Osteoblast (primary cell): ENCODE measurements at regions not wholly inside any gene's neighbourhood (a gene's known extent, or its start where the extent isn't known, plus 50 kb on each side); places are given as distances from the start of the nearest gene placed in this dataset.
"Not testable (repeated sequence)": the region's sequence is repeated elsewhere in the genome, so short reads cannot be mapped to it uniquely, and the experiment has no call there.

ENCODE experiments used
- DNase-seq: peaks from one replicate; pipeline ENCODE4 v3.0.0; 2011; ENCODE audit warnings: low spot score, mixed read lengths; ENCODE audit not compliant: insufficient read length; ENCODE audit errors: missing footprints
- H2AFZ ChIP-seq: 2 replicates; pipeline ENCODE4 v1.6.0; 2011; ENCODE audit warnings: mild to moderate bottlenecking, low read length
- H3K27ac ChIP-seq: 2 replicates; pipeline ENCODE4 v1.5.1; 2011; ENCODE audit warnings: mild to moderate bottlenecking, low read depth, low read length, moderate library complexity
- H3K27me3 ChIP-seq: 2 replicates; pipeline ENCODE4 v1.6.0; 2012; ENCODE audit warnings: mild to moderate bottlenecking, control low read depth, inconsistent platforms, low read length, moderate library complexity; ENCODE audit not compliant: insufficient read depth
- H3K36me3 ChIP-seq: 2 replicates; pipeline ENCODE4 v1.5.1; 2011; ENCODE audit warnings: mild to moderate bottlenecking, low read length, control low read depth, moderate library complexity; ENCODE audit not compliant: insufficient read depth
- H3K4me1 ChIP-seq: 2 replicates; pipeline ENCODE4 v1.5.1; 2011; ENCODE audit warnings: mild to moderate bottlenecking, low read length, control low read depth, moderate library complexity; ENCODE audit not compliant: insufficient read depth
- H3K4me2 ChIP-seq: 2 replicates; pipeline ENCODE4 v1.6.0; 2011; ENCODE audit warnings: mild to moderate bottlenecking, low read length; ENCODE audit not compliant: insufficient read depth
- H3K4me3 ChIP-seq: fragments of 200-600 bp; sonication (generic); 3 replicates; pipeline ENCODE4 v1.5.1; 2012; ENCODE audit warnings: mild to moderate bottlenecking, low read length, inconsistent platforms; ENCODE audit not compliant: insufficient read depth
- H3K79me2 ChIP-seq: 2 replicates; pipeline ENCODE4 v1.6.0; 2012; ENCODE audit warnings: mild to moderate bottlenecking, low read length, control low read depth, inconsistent platforms; ENCODE audit not compliant: insufficient read depth
- H3K9me3 ChIP-seq: 2 replicates; pipeline ENCODE4 v1.5.1; 2011; ENCODE audit warnings: low read depth, low read length, control low read depth
- H4K20me1 ChIP-seq: 2 replicates; pipeline ENCODE4 v1.6.0; 2012; ENCODE audit warnings: mild to moderate bottlenecking, low read length, control low read depth; ENCODE audit not compliant: insufficient read depth
- TF ChIP-seq, protein P1 (sequence below): IDR thresholded peaks from 2 replicates; pipeline ENCODE4 v1.5.1; 2011; ENCODE audit warnings: mild to moderate bottlenecking, low read depth, low read length, moderate library complexity; ENCODE audit errors: extremely low read depth

DNA sequence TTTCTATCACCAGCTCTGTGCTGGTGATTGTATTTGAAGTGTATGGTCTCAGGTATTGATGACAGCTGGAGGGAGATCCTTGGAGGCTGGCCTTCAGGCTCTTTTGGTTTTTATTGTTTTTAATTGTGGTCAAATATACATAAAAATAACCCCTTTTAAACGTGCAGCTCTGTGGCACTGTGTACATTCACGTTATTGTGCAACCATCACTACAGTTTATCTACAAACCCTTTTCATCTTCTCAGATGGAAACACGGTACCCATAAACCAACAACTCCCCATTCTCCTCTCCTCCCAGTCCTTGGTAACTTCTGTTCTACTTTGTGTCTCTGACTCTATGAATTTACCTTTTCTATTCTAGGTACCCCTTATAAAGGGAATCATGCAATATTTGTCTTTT lies 79.3 kb upstream of the ATP8B1 start:
- no peak overlapping the region for H3K4me3 ChIP-seq
- TF ChIP-seq, protein P1, sequence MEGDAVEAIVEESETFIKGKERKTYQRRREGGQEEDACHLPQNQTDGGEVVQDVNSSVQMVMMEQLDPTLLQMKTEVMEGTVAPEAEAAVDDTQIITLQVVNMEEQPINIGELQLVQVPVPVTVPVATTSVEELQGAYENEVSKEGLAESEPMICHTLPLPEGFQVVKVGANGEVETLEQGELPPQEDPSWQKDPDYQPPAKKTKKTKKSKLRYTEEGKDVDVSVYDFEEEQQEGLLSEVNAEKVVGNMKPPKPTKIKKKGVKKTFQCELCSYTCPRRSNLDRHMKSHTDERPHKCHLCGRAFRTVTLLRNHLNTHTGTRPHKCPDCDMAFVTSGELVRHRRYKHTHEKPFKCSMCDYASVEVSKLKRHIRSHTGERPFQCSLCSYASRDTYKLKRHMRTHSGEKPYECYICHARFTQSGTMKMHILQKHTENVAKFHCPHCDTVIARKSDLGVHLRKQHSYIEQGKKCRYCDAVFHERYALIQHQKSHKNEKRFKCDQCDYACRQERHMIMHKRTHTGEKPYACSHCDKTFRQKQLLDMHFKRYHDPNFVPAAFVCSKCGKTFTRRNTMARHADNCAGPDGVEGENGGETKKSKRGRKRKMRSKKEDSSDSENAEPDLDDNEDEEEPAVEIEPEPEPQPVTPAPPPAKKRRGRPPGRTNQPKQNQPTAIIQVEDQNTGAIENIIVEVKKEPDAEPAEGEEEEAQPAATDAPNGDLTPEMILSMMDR = no peak

DNA sequence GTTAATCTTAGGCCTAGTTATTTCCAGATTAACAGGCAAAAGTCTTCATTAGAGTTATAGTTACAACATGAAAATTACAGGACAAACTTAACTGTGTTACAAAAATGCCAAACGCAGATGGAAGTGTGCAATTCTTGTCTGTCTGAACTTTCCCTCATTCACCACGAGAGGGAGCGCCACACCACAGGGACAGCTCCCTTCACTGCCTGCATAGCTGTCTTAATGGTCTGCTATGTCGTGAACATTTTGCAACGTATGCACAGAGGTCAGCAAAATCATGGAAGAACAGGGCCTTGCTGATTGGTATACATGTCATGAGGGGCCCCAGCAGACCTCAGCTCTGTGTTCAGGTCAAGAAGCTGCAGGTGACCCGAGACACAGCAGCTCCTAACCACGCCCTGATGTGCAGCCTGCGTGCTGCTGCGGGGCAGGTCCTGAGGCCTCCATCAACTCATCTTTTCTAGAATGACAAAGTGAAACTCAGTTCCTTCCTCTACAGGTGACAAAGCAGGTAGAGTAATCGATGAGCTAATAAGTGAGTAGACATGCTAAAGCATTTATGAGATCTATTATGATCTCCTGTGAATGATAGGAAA lies 78.8 kb upstream of the ATP8B1 start:
- DNase-seq = peak; percentile 72
- Histone ChIP-seq H3K27me3 (no peaks in the 10 kb centered on the region), H3K4me2 (peak overlapping the region; percentile 28), H3K36me3 (no peaks in the 10 kb centered on the region), H3K79me2 (no peaks in the 10 kb centered on the region), H2AFZ (peak overlapping the region; percentile 62), H3K27ac (no peak overlapping the region), H4K20me1 (no peaks in the 10 kb centered on the region), H3K9me3 (peaks cover 5% of the 10 kb centered on the region), H3K4me1 (no peaks in the 10 kb centered on the region), H3K4me3 (no peak overlapping the region)
- TF ChIP-seq, protein P1 = peak; percentile 96

More for the DNA sequence above, 79.3 kb upstream of the ATP8B1 start:
- Histone ChIP-seq H2AFZ (peak overlapping the region; percentile 62), H4K20me1 (no peaks in the 10 kb centered on the region), H3K9me3 (peaks cover 5% of the 10 kb centered on the region), H3K27me3 (no peaks in the 10 kb centered on the region), H3K27ac (no peak overlapping the region), H3K79me2 (no peaks in the 10 kb centered on the region), H3K4me1 (no peaks in the 10 kb centered on the region), H3K36me3 (no peaks in the 10 kb centered on the region), H3K4me2 (no peak overlapping the region)
- DNase-seq = no peak

DNA sequence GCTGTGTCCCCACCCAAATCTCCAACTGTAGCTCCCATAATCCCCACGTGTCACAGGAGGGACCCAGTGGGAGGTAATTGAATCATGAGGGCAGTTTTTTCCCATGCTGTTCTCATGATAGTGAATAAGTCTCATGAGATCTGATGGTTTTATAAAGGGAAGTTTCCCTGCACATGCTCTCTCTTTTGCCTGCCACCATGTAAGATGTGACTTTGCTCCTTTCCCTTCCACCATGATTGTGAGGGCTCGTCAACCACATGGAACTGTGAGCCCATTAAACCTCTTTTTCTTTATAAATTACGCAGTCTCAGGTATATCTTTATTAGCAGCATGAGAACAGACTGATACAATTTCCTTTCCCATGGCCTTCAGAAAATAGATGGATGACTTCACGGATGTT lies 76.8 kb upstream of the ATP8B1 start:
- not testable (repeated sequence) for H3K27me3 ChIP-seq, H3K27ac ChIP-seq, H4K20me1 ChIP-seq, H3K4me1 ChIP-seq, DNase-seq, H2AFZ ChIP-seq, H3K4me3 ChIP-seq, H3K4me2 ChIP-seq, H3K9me3 ChIP-seq, H3K36me3 ChIP-seq, H3K79me2 ChIP-seq

DNA sequence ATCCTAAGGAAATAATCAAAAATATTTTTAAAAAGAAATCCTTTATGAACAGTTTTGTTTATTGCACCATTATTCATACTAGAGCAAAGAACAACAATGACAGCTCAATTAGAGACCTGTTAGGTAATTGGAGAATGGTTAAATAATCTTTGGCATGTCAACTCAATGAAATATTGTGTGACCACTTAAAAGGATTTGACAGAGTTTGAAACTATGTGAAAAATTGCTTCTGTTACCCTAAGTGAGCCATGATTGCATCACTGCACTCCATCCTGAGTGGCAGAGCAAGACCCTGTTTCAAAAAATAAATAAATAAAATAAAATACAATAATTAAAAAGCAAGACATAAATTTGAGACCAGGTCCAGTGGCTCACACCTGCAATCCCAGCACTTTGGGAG lies 66.1 kb upstream of the ATP8B1 start:
- H4K20me1 ChIP-seq = no peaks in the 10 kb centered on the region
- H3K4me1 ChIP-seq = no peaks in the 10 kb centered on the region
- no peak overlapping the region for H3K4me2 ChIP-seq
- no peak overlapping the region for H2AFZ ChIP-seq
- no peaks in the 10 kb centered on the region for H3K79me2 ChIP-seq
- H3K27ac ChIP-seq = no peak overlapping the region
- TF ChIP-seq, protein P1 = no peak
- H3K36me3 ChIP-seq = no peaks in the 10 kb centered on the region
- H3K27me3 ChIP-seq = no peaks in the 10 kb centered on the region
- H3K9me3 ChIP-seq = no peaks in the 10 kb centered on the region
- no peak for DNase-seq
- no peak overlapping the region for H3K4me3 ChIP-seq
